ENCODE measurements at regions not wholly inside any gene's neighbourhood (a gene's known extent, or its start where the extent isn't known, plus 50 kb on each side); places are given as distances from the start of the nearest gene placed in this dataset.

- TF ChIP-seq, protein P1, sequence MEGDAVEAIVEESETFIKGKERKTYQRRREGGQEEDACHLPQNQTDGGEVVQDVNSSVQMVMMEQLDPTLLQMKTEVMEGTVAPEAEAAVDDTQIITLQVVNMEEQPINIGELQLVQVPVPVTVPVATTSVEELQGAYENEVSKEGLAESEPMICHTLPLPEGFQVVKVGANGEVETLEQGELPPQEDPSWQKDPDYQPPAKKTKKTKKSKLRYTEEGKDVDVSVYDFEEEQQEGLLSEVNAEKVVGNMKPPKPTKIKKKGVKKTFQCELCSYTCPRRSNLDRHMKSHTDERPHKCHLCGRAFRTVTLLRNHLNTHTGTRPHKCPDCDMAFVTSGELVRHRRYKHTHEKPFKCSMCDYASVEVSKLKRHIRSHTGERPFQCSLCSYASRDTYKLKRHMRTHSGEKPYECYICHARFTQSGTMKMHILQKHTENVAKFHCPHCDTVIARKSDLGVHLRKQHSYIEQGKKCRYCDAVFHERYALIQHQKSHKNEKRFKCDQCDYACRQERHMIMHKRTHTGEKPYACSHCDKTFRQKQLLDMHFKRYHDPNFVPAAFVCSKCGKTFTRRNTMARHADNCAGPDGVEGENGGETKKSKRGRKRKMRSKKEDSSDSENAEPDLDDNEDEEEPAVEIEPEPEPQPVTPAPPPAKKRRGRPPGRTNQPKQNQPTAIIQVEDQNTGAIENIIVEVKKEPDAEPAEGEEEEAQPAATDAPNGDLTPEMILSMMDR (conservative IDR thresholded peaks at IDR 0.05; ENCODE audit: low read depth, low read length): no peak
- TF ChIP-seq BHLHE40 (IDR thresholded peaks at IDR 0.05; ENCODE audit: low read depth, low read length): no peak
- TF ChIP-seq FOS (IDR thresholded peaks at IDR 0.05; ENCODE audit: low read depth, low read length): no peak
Observed at GRCh38 chr20:11302436-11302835, 615.3 kb upstream of the BTBD3 start.
